CD8-positive, alpha-beta memory T cell (primary cell): ENCODE measurements at regions not wholly inside any gene's neighbourhood (a gene's known extent, or its start where the extent isn't known, plus 50 kb on each side); places are given as distances from the start of the nearest gene placed in this dataset.
"Not testable (repeated sequence)": the region's sequence is repeated elsewhere in the genome, so short reads cannot be mapped to it uniquely, and the experiment has no call there.

Experiments
- CTCF ChIA-PET: fragments of 350-600 bp; sonication (Branson Sonifier 250); formaldehyde crosslinking; loops from one replicate; lab custom pipeline; 2021; ENCODE audit warnings: antibody characterized with exemption; lab: Charles Lee
- POLR2A ChIA-PET: fragments of 350-600 bp; sonication (Branson Sonifier 250); formaldehyde crosslinking; loops from one replicate; lab custom pipeline; 2021; ENCODE audit warnings: antibody characterized with exemption; lab: Charles Lee
- DNase-seq, 5 donors: peaks; one replicate each; pipeline versions ENCODE4 v3.0.0 to v3.0.0-alpha.2; 2020 to 2022; ENCODE audit warnings: mixed read lengths in 1 of 5
- H3K27ac ChIP-seq: one replicate; pipeline ENCODE4 v1.7.0; 2013; ENCODE audit warnings: low read depth, mild to moderate bottlenecking, low read length, moderate library complexity
- H3K27me3 ChIP-seq: 2 replicates; pipeline ENCODE4 v1.7.0; 2013; ENCODE audit warnings: low read length, mild to moderate bottlenecking; ENCODE audit not compliant: insufficient read depth, poor library complexity, severe bottlenecking
- H3K36me3 ChIP-seq: 2 replicates; pipeline ENCODE4 v1.7.0; 2013; ENCODE audit warnings: mild to moderate bottlenecking, low read length, moderate library complexity; ENCODE audit not compliant: insufficient read depth
- H3K4me1 ChIP-seq: 2 replicates; pipeline ENCODE4 v1.7.0; 2013; ENCODE audit warnings: mild to moderate bottlenecking, low read length, moderate library complexity; ENCODE audit not compliant: insufficient read depth
- H3K4me3 ChIP-seq: 2 replicates; pipeline ENCODE4 v1.7.0; 2013; ENCODE audit warnings: mild to moderate bottlenecking, low read length
- H3K9me3 ChIP-seq: 2 replicates; pipeline ENCODE4 v1.7.0; 2013; ENCODE audit warnings: mild to moderate bottlenecking, low read length
- H3K27ac Mint-ChIP-seq, 8 donors: one replicate each; pipeline ENCODE4 v1.8.0; 2020 to 2021; ENCODE audit warnings: mixed read lengths in 8 of 8, mild to moderate bottlenecking in 6 of 8, inconsistent platforms in 3 of 8, moderate library complexity in 3 of 8
- H3K27me3 Mint-ChIP-seq, 2 donors: one replicate each; pipeline ENCODE4 v1.8.0; 2020 to 2021; ENCODE audit warnings: mixed read lengths in 2 of 2, mild to moderate bottlenecking in 1 of 2, moderate library complexity in 1 of 2
- H3K36me3 Mint-ChIP-seq, 3 donors: one replicate each; pipeline ENCODE4 v1.8.0; 2020 to 2021; ENCODE audit warnings: mixed read lengths in 3 of 3, inconsistent platforms in 1 of 3, mild to moderate bottlenecking in 1 of 3
- H3K4me1 Mint-ChIP-seq, 3 donors: one replicate each; pipeline ENCODE4 v1.8.0; 2020 to 2021; ENCODE audit warnings: mixed read lengths in 3 of 3, inconsistent platforms in 1 of 3, mild to moderate bottlenecking in 1 of 3
- H3K4me3 Mint-ChIP-seq, 7 donors: one replicate each; pipeline ENCODE4 v1.8.0; 2020 to 2021; ENCODE audit warnings: mixed read lengths in 7 of 7, mild to moderate bottlenecking in 6 of 7, moderate library complexity in 4 of 7, inconsistent platforms in 2 of 7
- H3K9me3 Mint-ChIP-seq, 5 donors: one replicate each; pipeline ENCODE4 v1.8.0; 2020 to 2022; ENCODE audit warnings: mixed read lengths in 5 of 5, mild to moderate bottlenecking in 3 of 5, moderate library complexity in 2 of 5, inconsistent platforms in 1 of 5

GRCh38 chr2:242119682-242120081, 250.2 kb downstream of the RTP5 start:
- CTCF ChIA-PET, POLR2A ChIA-PET, DNase-seq, H3K27ac ChIP-seq, H3K27ac Mint-ChIP-seq, H3K9me3 ChIP-seq, H3K4me1 ChIP-seq, H3K36me3 ChIP-seq, H3K27me3 ChIP-seq, H3K9me3 Mint-ChIP-seq, H3K4me3 Mint-ChIP-seq, H3K4me3 ChIP-seq, H3K27me3 Mint-ChIP-seq, H3K4me1 Mint-ChIP-seq: not testable (repeated sequence)
- peaks cover 0 to 17% (median 0%) of the 10 kb centered on the region in 3 donors for H3K36me3 Mint-ChIP-seq

- H3K9me3 ChIP-seq, H3K27ac Mint-ChIP-seq, H3K27me3 ChIP-seq, H3K27me3 Mint-ChIP-seq, DNase-seq, H3K9me3 Mint-ChIP-seq, H3K27ac ChIP-seq, H3K36me3 Mint-ChIP-seq, H3K4me3 Mint-ChIP-seq, POLR2A ChIA-PET, H3K4me1 ChIP-seq, H3K4me3 ChIP-seq, H3K36me3 ChIP-seq, CTCF ChIA-PET, H3K4me1 Mint-ChIP-seq: not testable (repeated sequence)
These were observed 261.2 kb downstream of the RTP5 start for GRCh38 chr2:242130682-242131081.

- H3K27ac ChIP-seq, H3K27ac Mint-ChIP-seq, H3K4me1 Mint-ChIP-seq, H3K4me3 ChIP-seq, H3K27me3 Mint-ChIP-seq, H3K36me3 Mint-ChIP-seq, CTCF ChIA-PET, H3K4me1 ChIP-seq, H3K4me3 Mint-ChIP-seq, POLR2A ChIA-PET, H3K9me3 Mint-ChIP-seq, H3K36me3 ChIP-seq, DNase-seq, H3K27me3 ChIP-seq, H3K9me3 ChIP-seq: not testable (repeated sequence)
These were observed 290.4 kb downstream of the RTP5 start for GRCh38 chr2:242159921-242160320.

- H3K4me3 Mint-ChIP-seq, H3K36me3 Mint-ChIP-seq, H3K27ac Mint-ChIP-seq, POLR2A ChIA-PET, H3K27me3 ChIP-seq, CTCF ChIA-PET, H3K36me3 ChIP-seq, H3K9me3 ChIP-seq, H3K4me1 Mint-ChIP-seq, DNase-seq, H3K27ac ChIP-seq, H3K4me1 ChIP-seq, H3K27me3 Mint-ChIP-seq, H3K9me3 Mint-ChIP-seq, H3K4me3 ChIP-seq: not testable (repeated sequence)
These were observed 295.6 kb downstream of the RTP5 start for GRCh38 chr2:242165115-242165514.

GRCh38 chr2:242171290-242171689, 301.8 kb downstream of the RTP5 start:
- DNase-seq, H3K36me3 Mint-ChIP-seq, H3K27me3 Mint-ChIP-seq, POLR2A ChIA-PET, H3K27me3 ChIP-seq, H3K4me3 Mint-ChIP-seq, H3K9me3 Mint-ChIP-seq, H3K4me1 ChIP-seq, H3K27ac ChIP-seq, CTCF ChIA-PET, H3K4me3 ChIP-seq, H3K4me1 Mint-ChIP-seq, H3K9me3 ChIP-seq, H3K27ac Mint-ChIP-seq, H3K36me3 ChIP-seq: not testable (repeated sequence)
